AG04449 (cell line): ENCODE measurements at regions not wholly inside any gene's neighbourhood (a gene's known extent, or its start where the extent isn't known, plus 50 kb on each side); places are given as distances from the start of the nearest gene placed in this dataset.

Experiments used
- CTCF ChIA-PET: fragments of 350-600 bp; formaldehyde crosslinking; extraction: SDS; loops from one replicate; lab custom pipeline; 2021; ENCODE audit warnings: antibody characterized with exemption; lab: Yijun Ruan, JAX
- POLR2A ChIA-PET: fragments of 400-600, 350-600 bp; formaldehyde crosslinking; extraction: SDS; loops from one replicate; lab custom pipeline; 2020; ENCODE audit warnings: antibody characterized with exemption, inconsistent platforms; lab: Yijun Ruan, JAX
- DNase-seq: peaks from one replicate; pipeline ENCODE4 v3.0.0-alpha.2; 2010; ENCODE audit warnings: low read depth, low spot score
- H3K4me3 ChIP-seq: 2 replicates; pipeline ENCODE4 v1.5.1; 2011; ENCODE audit warnings: low read depth, mild to moderate bottlenecking, control low read depth, low read length
- CTCF ChIP-seq: IDR thresholded peaks from one replicate; pipeline ENCODE4 v1.5.1; 2011; ENCODE audit warnings: mild to moderate bottlenecking, moderate library complexity, low read length, control low read depth, inconsistent platforms; ENCODE audit not compliant: insufficient read depth; ENCODE audit errors: missing control alignments

GRCh38 chr13:85367887-85368286 lies 431.3 kb downstream of the SLITRK6 start:
- no peak for TF ChIP-seq CTCF
- POLR2A ChIA-PET = no interaction called here
- CTCF ChIA-PET = no interaction called here
- DNase-seq = no peak
- no peak overlapping the region for H3K4me3 ChIP-seq

- ChIA-PET POLR2A (no interaction called here), CTCF (no interaction called here)
- DNase-seq = no peak
- H3K4me3 ChIP-seq = no peak overlapping the region
- no peak for TF ChIP-seq CTCF
Observed at GRCh38 chr13:85366759-85367417, 432.3 kb downstream of the SLITRK6 start.

- POLR2A ChIA-PET = interaction anchor here (0.6 kb wide), 1 partner anchor 134 kb away, joined by 3 read pairs; no protein-coding TSS in a partner anchor
- CTCF ChIA-PET = no interaction called here
- no peak for DNase-seq
- TF ChIP-seq CTCF = no peak
- H3K4me3 ChIP-seq = no peak overlapping the region
Observed at GRCh38 chr13:85363504-85363903, 435.7 kb downstream of the SLITRK6 start.

GRCh38 chr13:85362980-85363379 lies 436.2 kb downstream of the SLITRK6 start:
- no peak overlapping the region for H3K4me3 ChIP-seq
- ChIA-PET POLR2A (interaction anchor here (0.6 kb wide), 1 partner anchor 134 kb away, joined by 3 read pairs; no protein-coding TSS in a partner anchor), CTCF (no interaction called here)
- TF ChIP-seq CTCF = no peak
- DNase-seq = no peak

- POLR2A ChIA-PET = no interaction called here
- CTCF ChIA-PET = no interaction called here
- no peak overlapping the region for H3K4me3 ChIP-seq
- TF ChIP-seq CTCF = no peak
- no peak for DNase-seq
Observed at GRCh38 chr13:85347251-85347650, 452.0 kb downstream of the SLITRK6 start.

- no peak for TF ChIP-seq CTCF
- ChIA-PET POLR2A (no interaction called here), CTCF (no interaction called here)
- H3K4me3 ChIP-seq = no peak overlapping the region
- no peak for DNase-seq
Observed at GRCh38 chr13:85334187-85334586, 465.0 kb downstream of the SLITRK6 start.
